Breast epithelium (tissue), 4 donors: ENCODE measurements at regions not wholly inside any gene's neighbourhood (a gene's known extent, or its start where the extent isn't known, plus 50 kb on each side); places are given as distances from the start of the nearest gene placed in this dataset.
A peak's percentile ranks its signal among the peaks of the same experiment; 100 is the strongest.

ENCODE experiments used
- DNase-seq, 2 donors: peaks; one replicate each; pipeline ENCODE4 v3.0.0-alpha.2; 2019; ENCODE audit warnings: low spot score in 2 of 2
- H3K27ac ChIP-seq, 2 donors: fragments of 200-600 bp; sonication (generic) in 1 of 2; one replicate each; pipeline ENCODE4 v1.5.1; 2016 to 2019; ENCODE audit warnings: mild to moderate bottlenecking in 1 of 2
- H3K27me3 ChIP-seq, 2 donors: fragments of 200-600 bp; sonication (generic) in 1 of 2; one replicate each; pipeline versions ENCODE4 v1.5.1 to v1.6.0; 2017 to 2019; ENCODE audit warnings: control low read depth in 1 of 2, mild to moderate bottlenecking in 1 of 2
- H3K36me3 ChIP-seq: fragments of 200-600 bp; one replicate; pipeline ENCODE4 v1.5.1; 2019
- H3K4me1 ChIP-seq, 2 donors: fragments of 200-600 bp; sonication (generic); one replicate each; pipeline ENCODE4 v1.5.1; 2016 to 2019; ENCODE audit warnings: control low read depth in 1 of 2
- H3K4me3 ChIP-seq, 3 donors: fragments of 200-600 bp; sonication (generic); 1 replicate in 2 of 3; 2 replicates in 1 of 3; pipeline ENCODE4 v1.5.1; 2016 to 2019; ENCODE audit warnings: mild to moderate bottlenecking in 3 of 3, moderate library complexity in 2 of 3
- H3K9me3 ChIP-seq, 2 donors: fragments of 200-600 bp; sonication (generic) in 1 of 2; one replicate each; pipeline ENCODE4 v1.5.1; 2016 to 2019; ENCODE audit warnings: control low read depth in 1 of 2
- POLR2A ChIP-seq: fragments of 450-650 bp; IDR thresholded peaks from one replicate; pipeline ENCODE4 v1.6.1; 2016; ENCODE audit warnings: antibody characterized with exemption, mild to moderate bottlenecking, moderate library complexity
- POLR2AphosphoS5 ChIP-seq, 3 donors: sonication (generic); formaldehyde crosslinking; IDR thresholded peaks; one replicate each; pipeline ENCODE4 v1.6.1; 2017; ENCODE audit warnings: antibody characterized with exemption in 3 of 3
- intact Hi-C: fragments of 100-400 bp; cut with DNase I; formaldehyde crosslinking; loops from one replicate; pipeline ENCODE4 v1.15.1; 2023; ENCODE audit warnings: low total_unique reads
- TF ChIP-seq, protein P1 (sequence below), 3 donors: fragments of 450-650 bp; IDR thresholded peaks; one replicate each; pipeline ENCODE4 v1.5.1; 2016 to 2017; ENCODE audit warnings: antibody characterized with exemption in 3 of 3, mild to moderate bottlenecking in 3 of 3, moderate library complexity in 3 of 3

DNA sequence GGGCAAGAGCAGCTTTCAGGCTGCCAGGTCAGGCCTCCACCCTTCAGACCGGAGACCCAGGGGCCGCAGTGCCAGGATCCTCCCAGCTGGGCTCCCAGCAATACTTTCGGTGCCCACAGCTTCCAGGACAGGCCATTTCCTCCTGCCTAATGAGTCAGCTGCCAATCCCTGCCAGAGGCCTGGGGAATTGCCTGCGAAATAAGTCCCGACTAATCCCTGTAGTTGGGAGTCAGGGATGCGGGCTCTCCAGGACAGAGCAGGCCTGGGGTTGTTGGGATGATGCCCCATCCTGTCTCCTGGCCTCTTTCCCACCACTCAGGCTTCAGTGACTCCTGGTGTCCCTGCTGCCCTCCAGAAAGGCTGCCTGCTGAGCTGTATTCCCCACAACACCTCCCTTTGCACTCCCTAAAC lies 143.5 kb upstream of the UNC5B start:
- Histone ChIP-seq H3K4me3 (no peak overlapping the region), H3K27me3 (no peaks in the 10 kb centered on the region), H3K27ac (peak overlapping the region; percentile 49 to 80), H3K36me3 (no peaks in the 10 kb centered on the region), H3K4me1 (no peaks in the 10 kb centered on the region), H3K9me3 (no peaks in the 10 kb centered on the region)
- TF ChIP-seq POLR2AphosphoS5 (IDR thresholded peaks at IDR 0.05) (no peak), POLR2A (no peak)
- TF ChIP-seq, protein P1, sequence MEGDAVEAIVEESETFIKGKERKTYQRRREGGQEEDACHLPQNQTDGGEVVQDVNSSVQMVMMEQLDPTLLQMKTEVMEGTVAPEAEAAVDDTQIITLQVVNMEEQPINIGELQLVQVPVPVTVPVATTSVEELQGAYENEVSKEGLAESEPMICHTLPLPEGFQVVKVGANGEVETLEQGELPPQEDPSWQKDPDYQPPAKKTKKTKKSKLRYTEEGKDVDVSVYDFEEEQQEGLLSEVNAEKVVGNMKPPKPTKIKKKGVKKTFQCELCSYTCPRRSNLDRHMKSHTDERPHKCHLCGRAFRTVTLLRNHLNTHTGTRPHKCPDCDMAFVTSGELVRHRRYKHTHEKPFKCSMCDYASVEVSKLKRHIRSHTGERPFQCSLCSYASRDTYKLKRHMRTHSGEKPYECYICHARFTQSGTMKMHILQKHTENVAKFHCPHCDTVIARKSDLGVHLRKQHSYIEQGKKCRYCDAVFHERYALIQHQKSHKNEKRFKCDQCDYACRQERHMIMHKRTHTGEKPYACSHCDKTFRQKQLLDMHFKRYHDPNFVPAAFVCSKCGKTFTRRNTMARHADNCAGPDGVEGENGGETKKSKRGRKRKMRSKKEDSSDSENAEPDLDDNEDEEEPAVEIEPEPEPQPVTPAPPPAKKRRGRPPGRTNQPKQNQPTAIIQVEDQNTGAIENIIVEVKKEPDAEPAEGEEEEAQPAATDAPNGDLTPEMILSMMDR (IDR thresholded peaks at IDR 0.05), result no peak
- intact Hi-C loops, result no loop called here
- peak in 1 of 2 donors; percentile 71 for DNase-seq

DNA sequence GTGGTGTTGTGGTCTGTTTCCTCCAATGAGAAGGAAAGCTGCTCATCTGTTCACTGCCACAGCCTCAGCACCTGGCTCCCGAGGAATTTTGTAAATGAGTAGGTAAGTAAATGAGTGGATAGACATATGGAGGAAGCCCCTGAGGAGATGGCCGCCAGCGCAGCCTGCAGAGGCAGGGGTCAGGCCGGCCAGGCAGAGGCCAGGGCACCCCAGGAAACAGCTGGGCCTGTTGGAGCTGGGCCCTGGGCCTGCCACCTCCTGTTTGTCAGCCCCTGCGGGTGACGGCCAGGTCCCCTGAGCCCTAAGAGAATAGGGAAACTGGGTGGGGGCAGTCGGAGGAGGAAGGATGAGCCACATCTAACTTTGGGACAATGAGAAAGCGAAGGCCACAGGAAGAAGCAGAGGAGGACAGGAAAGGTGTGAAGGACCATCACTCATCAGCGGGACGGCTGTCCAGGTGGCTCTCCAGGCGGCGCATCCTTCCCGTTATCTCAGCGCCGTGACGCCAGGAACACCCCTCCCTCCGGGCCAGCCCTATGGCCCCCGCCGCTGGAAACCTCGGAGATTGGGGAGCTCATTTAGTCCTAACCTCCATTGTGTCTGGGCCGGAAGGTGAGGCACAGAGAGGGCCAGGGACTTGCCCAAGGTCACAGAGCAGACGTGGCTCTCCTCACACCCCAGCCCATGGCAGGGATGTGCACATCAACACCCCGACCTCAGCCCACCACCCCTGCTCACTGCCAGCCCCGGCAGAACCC lies 142.3 kb upstream of the UNC5B start:
- Histone ChIP-seq H3K27me3 (no peaks in the 10 kb centered on the region), H3K9me3 (no peaks in the 10 kb centered on the region), H3K4me1 (no peaks in the 10 kb centered on the region), H3K36me3 (no peaks in the 10 kb centered on the region), H3K27ac (peak overlapping the region in 1 of 2 donors; percentile 80), H3K4me3 (no peak overlapping the region)
- intact Hi-C loops, result no loop called here
- no peak for DNase-seq
- TF ChIP-seq, protein P1 (IDR thresholded peaks at IDR 0.05), result no peak
- TF ChIP-seq POLR2A, result no peak

DNA sequence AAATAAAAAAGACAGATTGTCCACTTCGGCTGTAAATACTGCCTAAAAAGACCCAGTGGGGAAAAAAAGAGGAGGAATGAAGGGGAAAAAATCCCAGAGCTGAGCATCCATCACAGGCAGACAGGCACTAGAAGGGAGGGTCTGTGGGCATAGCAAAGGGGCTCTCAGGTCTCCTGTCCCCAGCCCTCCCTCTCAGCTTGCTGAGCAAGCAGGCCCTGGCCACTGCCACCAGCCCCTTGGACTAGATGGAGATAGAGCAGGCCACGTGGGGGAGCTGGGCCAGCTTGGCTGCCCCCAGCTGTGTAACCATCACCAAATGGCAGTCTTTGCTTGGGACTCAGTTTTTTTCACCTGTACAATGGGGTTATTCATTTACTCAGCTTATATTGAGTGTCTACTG lies 141.6 kb upstream of the UNC5B start:
- TF ChIP-seq, protein P1 (IDR thresholded peaks at IDR 0.05), result no peak
- TF ChIP-seq POLR2A (no peak), POLR2AphosphoS5 (IDR thresholded peaks at IDR 0.05) (no peak)
- DNase-seq, result no peak
- intact Hi-C loops, result no loop called here
- H3K27me3 ChIP-seq, result no peaks in the 10 kb centered on the region
- H3K4me1 ChIP-seq, result no peaks in the 10 kb centered on the region
- no peak overlapping the region for H3K27ac ChIP-seq
- H3K9me3 ChIP-seq, result no peaks in the 10 kb centered on the region
- H3K36me3 ChIP-seq, result no peaks in the 10 kb centered on the region
- H3K4me3 ChIP-seq, result no peak overlapping the region

DNA sequence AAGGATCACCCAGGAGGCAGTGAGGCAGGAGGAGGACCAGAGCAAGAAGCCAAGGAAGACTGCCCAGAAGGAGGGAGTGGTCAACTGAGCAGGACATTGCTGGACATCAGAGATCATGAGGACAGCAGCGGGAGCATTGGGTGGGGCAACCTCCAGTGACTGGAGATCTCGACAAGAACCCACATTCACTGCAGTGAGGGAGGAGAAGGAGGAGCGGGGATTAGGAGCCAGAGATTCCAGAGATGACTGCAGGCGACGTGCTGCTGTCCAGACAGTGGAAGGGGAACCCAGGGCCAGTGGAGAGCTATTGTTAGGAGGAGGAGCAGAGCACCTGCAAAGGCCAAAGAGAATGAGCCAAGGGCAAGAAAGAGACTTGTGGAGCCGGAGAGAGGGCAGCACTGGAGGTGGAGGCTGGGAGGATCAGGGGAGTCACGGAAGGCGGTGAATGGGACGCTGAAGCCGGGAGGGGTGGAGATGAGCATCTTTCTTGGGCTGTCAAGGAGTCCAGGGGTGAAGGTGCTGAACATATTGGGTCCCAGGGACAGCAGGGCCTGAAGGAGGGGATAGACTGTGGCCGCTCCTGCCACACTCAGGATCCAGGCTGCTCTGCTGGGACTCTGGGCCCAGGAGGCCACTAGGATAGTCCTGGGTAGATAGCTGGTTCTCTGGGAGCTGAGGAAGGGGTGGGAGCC lies 140.1 kb upstream of the UNC5B start:
- no peak overlapping the region for H3K4me3 ChIP-seq
- no peak for TF ChIP-seq POLR2A
- TF ChIP-seq POLR2AphosphoS5 (IDR thresholded peaks at IDR 0.05), result no peak
- TF ChIP-seq, protein P1 (IDR thresholded peaks at IDR 0.05), result no peak
- no peak for DNase-seq
- H3K27ac ChIP-seq, result no peak overlapping the region
- intact Hi-C loops, result no loop called here
- no peaks in the 10 kb centered on the region for H3K27me3 ChIP-seq
- H3K36me3 ChIP-seq, result no peaks in the 10 kb centered on the region
- peaks cover 0 to 3% of the 10 kb centered on the region in 2 donors for H3K4me1 ChIP-seq
- H3K9me3 ChIP-seq, result no peaks in the 10 kb centered on the region

DNA sequence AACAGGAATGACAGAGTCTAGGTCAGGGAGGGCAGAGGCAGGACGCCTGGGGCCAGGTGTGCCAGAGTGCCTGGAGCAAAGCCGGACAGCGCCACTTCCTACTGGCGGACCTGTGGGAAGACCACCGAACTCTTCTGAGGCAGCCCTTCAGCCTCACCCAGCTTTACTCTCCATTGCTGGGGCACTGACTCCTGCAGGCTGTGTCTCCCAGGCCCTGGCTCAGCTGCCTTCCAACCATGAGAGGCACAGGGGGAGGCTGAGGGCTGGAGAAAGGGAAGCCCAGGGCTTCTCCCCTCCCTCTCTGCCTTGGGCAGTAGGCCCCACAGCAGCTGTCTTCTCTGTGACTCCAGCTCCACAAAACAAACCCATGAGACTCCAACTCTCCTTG lies 139.6 kb upstream of the UNC5B start:
- H3K27ac ChIP-seq, result no peak overlapping the region
- no peak for TF ChIP-seq POLR2A
- TF ChIP-seq, protein P1 (IDR thresholded peaks at IDR 0.05), result no peak
- H3K9me3 ChIP-seq, result no peaks in the 10 kb centered on the region
- peaks cover 0 to 3% of the 10 kb centered on the region in 2 donors for H3K4me1 ChIP-seq
- H3K36me3 ChIP-seq, result no peaks in the 10 kb centered on the region
- no peaks in the 10 kb centered on the region for H3K27me3 ChIP-seq
- DNase-seq, result no peak
- no peak overlapping the region for H3K4me3 ChIP-seq
- intact Hi-C loops, result no loop called here
